Smooth muscle cell (in vitro differentiated cells): ENCODE measurements at regions not wholly inside any gene's neighbourhood (a gene's known extent, or its start where the extent isn't known, plus 50 kb on each side); places are given as distances from the start of the nearest gene placed in this dataset.
A peak's percentile ranks its signal among the peaks of the same experiment; 100 is the strongest.

Source experiments
- DNase-seq: peaks from one replicate; lab custom pipeline; 2025; ENCODE audit not compliant: unreplicated experiment; lab: John Stamatoyannopoulos, UW
- H2AFZ ChIP-seq: fragments of 200-600 bp; sonication (generic); 2 replicates; pipeline ENCODE4 v1.6.0; 2016; ENCODE audit warnings: antibody characterized with exemption, low read depth, mild to moderate bottlenecking
- H3F3A ChIP-seq: fragments of 200-600 bp; sonication (generic); 2 replicates; pipeline ENCODE4 v1.6.0; 2017; ENCODE audit warnings: antibody characterized with exemption, low read depth
- H3K27ac ChIP-seq: fragments of 200-600 bp; sonication (generic); 2 replicates; pipeline ENCODE4 v1.5.1; 2016; ENCODE audit warnings: low read depth, mild to moderate bottlenecking
- H3K27me3 ChIP-seq: fragments of 200-600 bp; sonication (generic); 2 replicates; pipeline ENCODE4 v1.6.1; 2016; ENCODE audit warnings: low read depth, mild to moderate bottlenecking
- H3K36me3 ChIP-seq: fragments of 200-600 bp; sonication (generic); 2 replicates; pipeline ENCODE4 v1.5.1; 2016; ENCODE audit warnings: low read depth
- H3K4me1 ChIP-seq: fragments of 200-600 bp; sonication (generic); 2 replicates; pipeline ENCODE4 v1.5.1; 2016; ENCODE audit warnings: low read depth
- H3K4me2 ChIP-seq: fragments of 200-600 bp; sonication (generic); 2 replicates; pipeline ENCODE4 v1.6.0; 2016; ENCODE audit warnings: mild to moderate bottlenecking
- H3K4me3 ChIP-seq: fragments of 200-600 bp; sonication (generic); 2 replicates; pipeline ENCODE4 v1.5.1; 2016; ENCODE audit warnings: mild to moderate bottlenecking
- H3K79me2 ChIP-seq: fragments of 200-600 bp; sonication (generic); 2 replicates; pipeline ENCODE4 v1.6.0; 2016; ENCODE audit warnings: low read depth, mild to moderate bottlenecking
- H3K9ac ChIP-seq: fragments of 200-600 bp; sonication (generic); 2 replicates; pipeline ENCODE4 v1.6.0; 2016; ENCODE audit warnings: low read depth
- H3K9me3 ChIP-seq: fragments of 200-600 bp; sonication (generic); replicated peaks from 2 replicates; pipeline ENCODE4 v1.5.1; 2016; ENCODE audit warnings: low read depth
- H4K20me1 ChIP-seq: fragments of 200-600 bp; sonication (generic); 2 replicates; pipeline ENCODE4 v1.6.0; 2016; ENCODE audit warnings: low read depth
- WGBS: methylation state at CpG from one replicate; pipeline ENCODE4 v1.1.7; 2016; ENCODE audit warnings: low lambda C conversion rate; 5-methylcytosine and 5-hydroxymethylcytosine counted together
- TF ChIP-seq, protein P1 (sequence below): fragments of 200-600 bp; sonication (generic); IDR thresholded peaks from 2 replicates; pipeline ENCODE4 v1.5.1; 2017; ENCODE audit warnings: borderline replicate concordance, mild to moderate bottlenecking, antibody characterized with exemption; ENCODE audit not compliant: insufficient read depth, poor library complexity, severe bottlenecking

DNA sequence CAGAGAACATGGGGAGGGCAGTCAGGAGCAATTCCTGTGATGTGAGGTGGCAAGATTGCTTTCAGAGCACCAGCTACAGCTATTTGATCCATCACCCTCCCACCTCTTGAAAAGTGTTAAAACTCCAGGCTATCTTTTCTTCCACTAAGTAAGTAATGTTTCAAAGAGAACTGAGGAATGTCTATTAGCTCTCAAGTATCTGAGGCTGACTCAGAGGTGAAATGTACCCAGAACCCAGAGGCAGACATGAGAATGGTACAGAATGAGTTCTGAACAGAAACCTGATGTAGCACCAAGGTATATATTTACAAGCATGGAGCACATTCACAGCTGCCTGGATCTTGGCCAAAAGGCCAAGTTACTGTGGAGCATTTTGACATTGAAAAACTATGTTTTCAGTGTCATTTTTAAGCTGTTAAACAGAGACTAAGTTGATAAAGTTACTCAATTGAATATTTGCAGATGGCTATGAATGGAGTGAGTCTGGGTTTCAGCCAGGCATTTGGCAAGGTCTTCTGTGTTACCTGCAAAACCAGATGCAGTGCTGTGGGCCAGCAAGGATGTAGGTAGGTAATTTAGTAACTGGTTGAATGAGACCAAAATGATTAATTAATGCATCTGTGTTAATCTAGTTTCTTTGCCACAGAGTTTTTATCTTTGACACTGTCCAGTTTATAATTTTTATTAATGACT lies 227.7 kb upstream of the CD96 start:
- Histone ChIP-seq H3K79me2 (no peaks in the 10 kb centered on the region), H3K4me3 (no peak overlapping the region), H3K27ac (peak overlapping the region; percentile 22), H2AFZ (no peak overlapping the region), H3K27me3 (no peaks in the 10 kb centered on the region), H3F3A (peaks cover 15% of the 10 kb centered on the region), H3K4me2 (peak overlapping the region; percentile 33), H3K4me1 (peaks cover 16% of the 10 kb centered on the region), H3K36me3 (no peaks in the 10 kb centered on the region), H3K9me3 (no peaks in the 10 kb centered on the region), H4K20me1 (no peaks in the 10 kb centered on the region), H3K9ac (no peak overlapping the region)
- TF ChIP-seq, protein P1, sequence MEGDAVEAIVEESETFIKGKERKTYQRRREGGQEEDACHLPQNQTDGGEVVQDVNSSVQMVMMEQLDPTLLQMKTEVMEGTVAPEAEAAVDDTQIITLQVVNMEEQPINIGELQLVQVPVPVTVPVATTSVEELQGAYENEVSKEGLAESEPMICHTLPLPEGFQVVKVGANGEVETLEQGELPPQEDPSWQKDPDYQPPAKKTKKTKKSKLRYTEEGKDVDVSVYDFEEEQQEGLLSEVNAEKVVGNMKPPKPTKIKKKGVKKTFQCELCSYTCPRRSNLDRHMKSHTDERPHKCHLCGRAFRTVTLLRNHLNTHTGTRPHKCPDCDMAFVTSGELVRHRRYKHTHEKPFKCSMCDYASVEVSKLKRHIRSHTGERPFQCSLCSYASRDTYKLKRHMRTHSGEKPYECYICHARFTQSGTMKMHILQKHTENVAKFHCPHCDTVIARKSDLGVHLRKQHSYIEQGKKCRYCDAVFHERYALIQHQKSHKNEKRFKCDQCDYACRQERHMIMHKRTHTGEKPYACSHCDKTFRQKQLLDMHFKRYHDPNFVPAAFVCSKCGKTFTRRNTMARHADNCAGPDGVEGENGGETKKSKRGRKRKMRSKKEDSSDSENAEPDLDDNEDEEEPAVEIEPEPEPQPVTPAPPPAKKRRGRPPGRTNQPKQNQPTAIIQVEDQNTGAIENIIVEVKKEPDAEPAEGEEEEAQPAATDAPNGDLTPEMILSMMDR: no peak
- DNase-seq: no peak

DNA sequence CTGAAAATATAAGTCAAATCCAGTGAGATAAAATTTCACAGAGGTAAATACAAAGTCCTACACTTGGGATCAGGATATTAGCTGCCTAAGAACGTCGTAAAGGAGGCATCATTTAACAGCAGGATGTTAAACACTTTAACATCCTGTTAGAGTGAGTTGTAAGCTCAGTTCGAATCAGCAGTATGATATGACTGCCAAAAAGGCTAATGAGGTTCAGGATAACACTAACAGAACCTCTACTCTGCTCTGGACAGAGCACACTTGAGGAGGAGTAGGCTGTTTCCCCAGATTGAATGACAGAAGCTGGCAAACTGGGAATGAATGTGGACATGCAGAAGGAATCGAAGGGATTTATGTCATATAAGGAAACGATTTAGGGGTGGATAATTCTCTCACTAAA lies 227.1 kb upstream of the CD96 start:
- WGBS: 41% methylated on average over 5 of the region's 5 CpGs
- Histone ChIP-seq H4K20me1 (no peaks in the 10 kb centered on the region), H3K27ac (peak overlapping the region; percentile 22), H3K4me2 (peak overlapping the region; percentile 33), H3K9me3 (no peaks in the 10 kb centered on the region), H3K4me3 (no peak overlapping the region), H3K36me3 (no peaks in the 10 kb centered on the region), H3K9ac (no peak overlapping the region), H3K27me3 (no peaks in the 10 kb centered on the region), H3K4me1 (peaks cover 16% of the 10 kb centered on the region), H3F3A (peaks cover 15% of the 10 kb centered on the region), H3K79me2 (no peaks in the 10 kb centered on the region), H2AFZ (peak overlapping the region; percentile 38)
- TF ChIP-seq, protein P1: no peak
- no peak for DNase-seq

DNA sequence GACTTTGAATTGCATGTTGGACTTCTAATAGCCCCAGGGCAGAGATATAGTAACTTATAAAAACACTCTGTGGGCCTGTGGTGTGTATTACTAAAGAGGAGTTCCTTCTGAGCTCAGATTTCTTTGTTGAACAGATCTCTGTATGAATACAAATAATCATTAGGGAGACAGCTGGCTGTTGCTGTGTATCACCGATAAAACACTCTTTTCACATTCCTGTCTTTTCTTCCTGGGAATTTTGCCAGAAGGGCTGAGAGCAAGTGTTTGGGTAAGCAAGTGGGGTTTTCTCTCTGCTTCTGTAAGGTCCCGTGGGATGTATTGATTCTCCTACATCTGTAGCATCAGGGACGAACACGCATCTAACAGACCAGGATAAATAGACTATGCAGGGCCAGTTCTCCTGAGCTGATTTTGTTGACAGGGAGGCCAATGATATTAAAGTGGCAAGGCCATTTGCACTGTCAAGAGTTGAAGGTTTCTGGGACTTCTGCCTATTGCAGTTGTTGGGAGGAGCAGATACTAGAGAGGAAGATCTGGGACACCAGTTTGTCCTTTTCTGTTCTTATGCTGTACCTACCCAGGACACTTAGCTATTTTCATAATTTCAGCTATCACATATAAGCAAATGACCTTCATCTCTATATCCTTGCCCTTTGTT lies 225.9 kb upstream of the CD96 start:
- Histone ChIP-seq H3K9ac (no peak overlapping the region), H2AFZ (no peak overlapping the region), H4K20me1 (no peaks in the 10 kb centered on the region), H3K4me2 (no peak overlapping the region), H3K79me2 (no peaks in the 10 kb centered on the region), H3F3A (peaks cover 15% of the 10 kb centered on the region), H3K4me3 (no peak overlapping the region), H3K4me1 (peaks cover 16% of the 10 kb centered on the region), H3K27me3 (no peaks in the 10 kb centered on the region), H3K27ac (no peak overlapping the region), H3K36me3 (no peaks in the 10 kb centered on the region), H3K9me3 (no peaks in the 10 kb centered on the region)
- 74% methylated on average over 4 of the region's 4 CpGs for WGBS
- no peak for DNase-seq
- TF ChIP-seq, protein P1: no peak

- no peaks in the 10 kb centered on the region for H3K27me3 ChIP-seq
- no peak overlapping the region for H3K27ac ChIP-seq
- no peak for DNase-seq
- H3K9me3 ChIP-seq: no peaks in the 10 kb centered on the region
- peaks cover 11% of the 10 kb centered on the region for H3K4me1 ChIP-seq
- peaks cover 15% of the 10 kb centered on the region for H3F3A ChIP-seq
- H3K36me3 ChIP-seq: no peaks in the 10 kb centered on the region
- no peak overlapping the region for H2AFZ ChIP-seq
- H3K4me3 ChIP-seq: no peak overlapping the region
- H3K9ac ChIP-seq: no peak overlapping the region
- H3K4me2 ChIP-seq: no peak overlapping the region
- WGBS: 98% methylated on average over 2 of the region's 2 CpGs
- no peaks in the 10 kb centered on the region for H4K20me1 ChIP-seq
- H3K79me2 ChIP-seq: no peaks in the 10 kb centered on the region
- TF ChIP-seq, protein P1: no peak
These were observed 223.7 kb upstream of the CD96 start for GRCh38 chr3:111318289-111318688.
